AML-193 (cell line): ENCODE measurements at regions not wholly inside any gene's neighbourhood (a gene's known extent, or its start where the extent isn't known, plus 50 kb on each side); places are given as distances from the start of the nearest gene placed in this dataset.

ENCODE experiments used
- DNase-seq, 2 experiments: peaks; one replicate each; lab custom pipeline; 2025; lab: John Stamatoyannopoulos, UW

DNA sequence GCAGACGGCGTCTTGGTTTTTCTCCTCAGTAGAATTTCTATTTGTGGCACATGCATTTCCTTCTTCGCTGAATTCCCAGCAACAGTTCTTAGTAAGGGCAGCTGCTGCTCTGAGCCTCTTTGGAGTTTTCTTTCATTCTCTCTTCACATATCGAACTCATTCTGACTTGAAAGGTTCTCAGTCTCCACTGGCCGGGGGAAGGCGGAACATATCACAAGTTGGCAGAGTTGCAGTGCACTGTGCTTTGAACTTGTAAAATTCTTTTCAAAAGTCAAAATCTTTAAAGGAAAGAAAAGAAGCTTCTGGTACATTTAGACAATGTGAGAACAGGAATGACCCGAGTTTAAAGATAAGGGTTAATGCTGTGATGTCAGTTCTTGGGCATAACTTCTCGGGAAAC, 286.1 kb upstream of the MAP3K7 start:
- no peak for DNase-seq

GRCh38 chr6:90870561-90870960, 283.7 kb upstream of the MAP3K7 start:
- no peak for DNase-seq

GRCh38 chr6:90868656-90869055, 281.8 kb upstream of the MAP3K7 start:
- no peak for DNase-seq

DNA sequence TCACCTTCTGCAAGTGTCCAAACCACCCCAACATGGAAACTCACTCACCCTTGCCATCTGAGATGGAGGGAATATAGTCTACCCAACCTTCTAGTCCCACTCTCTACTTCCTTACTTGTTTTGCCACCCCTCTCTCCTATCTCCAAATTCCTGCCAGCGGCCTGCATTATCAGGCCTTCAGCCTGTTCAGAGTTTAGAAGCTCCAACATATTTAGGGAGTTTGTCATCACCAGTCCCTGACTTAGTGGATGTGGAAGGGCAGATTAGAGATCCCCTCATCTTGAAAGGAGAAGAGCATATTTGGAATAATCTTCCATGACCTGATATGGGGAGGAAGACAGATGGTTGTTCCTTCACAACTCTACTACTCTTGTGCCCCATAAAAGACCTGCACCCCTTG, 281.4 kb upstream of the MAP3K7 start:
- DNase-seq, result no peak

- DNase-seq, result no peak
Measured at GRCh38 chr6:90865513-90865912, 278.6 kb upstream of the MAP3K7 start.

GRCh38 chr6:90863043-90863442, 276.2 kb upstream of the MAP3K7 start:
- no peak for DNase-seq

DNA sequence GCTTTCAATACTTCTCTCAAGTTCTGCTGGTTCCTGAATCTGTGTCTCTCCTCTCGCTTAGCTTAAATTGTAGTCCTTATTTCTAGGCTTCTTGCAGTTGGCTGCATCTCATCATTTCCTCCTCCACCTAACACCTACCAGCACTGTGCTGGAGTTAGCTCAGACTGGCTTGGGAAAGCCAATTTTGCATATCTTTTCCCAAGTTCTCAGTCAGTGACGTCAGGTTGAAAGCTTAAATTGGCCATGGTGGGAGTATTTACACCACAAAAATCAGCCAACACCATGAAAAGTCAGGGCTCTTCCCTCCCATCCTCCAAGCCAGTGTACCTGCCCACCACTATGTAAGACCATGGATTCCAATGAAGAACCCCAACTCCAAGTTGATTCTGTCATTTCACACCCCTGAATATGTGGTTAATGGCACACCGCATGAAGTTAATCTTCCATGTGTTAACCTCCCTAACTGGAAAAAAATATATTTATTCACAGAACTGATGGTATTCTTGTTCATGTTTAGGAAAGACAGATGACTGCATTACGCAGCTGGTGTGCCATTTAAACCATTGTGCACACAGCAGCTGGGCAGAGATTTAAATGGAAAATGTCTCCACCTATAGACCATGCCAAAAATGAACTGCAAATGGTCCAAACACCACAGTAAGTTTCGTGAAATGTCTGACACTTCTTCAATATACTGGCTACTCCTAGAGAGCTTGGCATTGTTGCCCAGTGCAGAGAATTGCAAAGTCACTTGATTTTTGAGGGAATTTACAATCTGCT, 274.1 kb upstream of the MAP3K7 start:
- peak; percentile 27 to 41 for DNase-seq

GRCh38 chr6:90859612-90860011, 272.7 kb upstream of the MAP3K7 start:
- no peak for DNase-seq

DNA sequence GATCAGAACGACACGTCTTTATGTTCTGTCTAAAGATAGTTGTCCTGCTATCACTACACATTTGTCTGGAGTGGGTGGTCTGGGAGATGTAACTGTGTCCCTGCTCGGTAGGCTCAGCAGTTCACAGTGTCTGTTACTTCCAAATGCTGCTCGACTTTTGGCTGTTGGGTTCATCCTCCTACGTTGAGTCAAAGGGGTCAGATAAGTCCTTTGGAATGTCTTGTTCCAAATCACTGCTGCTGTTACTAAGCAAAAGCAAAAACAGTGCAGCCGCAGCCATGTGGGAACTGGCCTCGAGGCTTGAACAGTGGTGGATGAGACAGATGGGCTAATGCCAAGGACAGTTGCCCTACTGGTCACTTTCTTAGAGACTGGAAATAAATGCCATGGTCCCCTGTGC, 272.2 kb upstream of the MAP3K7 start:
- DNase-seq, result no peak

DNA sequence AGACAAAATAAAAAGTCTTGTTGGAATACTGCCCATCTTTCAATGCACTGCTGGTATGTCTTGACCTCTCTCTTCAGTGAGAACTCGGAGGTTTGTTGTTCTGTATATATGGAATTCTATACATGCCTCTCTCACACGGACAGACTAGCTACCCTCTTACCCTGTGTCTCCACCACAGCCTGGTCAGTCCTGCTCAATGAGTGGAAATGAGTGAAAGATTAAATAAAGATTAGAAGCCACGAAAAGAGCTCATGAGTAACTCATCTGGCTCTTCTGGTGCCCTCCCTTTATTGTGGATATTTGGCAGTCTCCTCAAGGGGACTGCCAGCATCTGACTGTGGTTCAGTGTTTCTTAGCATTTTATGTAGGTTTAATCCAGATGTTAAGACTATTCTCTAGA, 262.8 kb upstream of the MAP3K7 start:
- DNase-seq, result no peak

- no peak for DNase-seq
Measured at GRCh38 chr6:90846824-90847223, 260.0 kb upstream of the MAP3K7 start.

GRCh38 chr6:90835596-90836212, 248.8 kb upstream of the MAP3K7 start:
- DNase-seq, result no peak

GRCh38 chr6:90829311-90829710, 242.4 kb upstream of the MAP3K7 start:
- no peak for DNase-seq

GRCh38 chr6:90820436-90820835, 233.6 kb upstream of the MAP3K7 start:
- no peak for DNase-seq

DNA sequence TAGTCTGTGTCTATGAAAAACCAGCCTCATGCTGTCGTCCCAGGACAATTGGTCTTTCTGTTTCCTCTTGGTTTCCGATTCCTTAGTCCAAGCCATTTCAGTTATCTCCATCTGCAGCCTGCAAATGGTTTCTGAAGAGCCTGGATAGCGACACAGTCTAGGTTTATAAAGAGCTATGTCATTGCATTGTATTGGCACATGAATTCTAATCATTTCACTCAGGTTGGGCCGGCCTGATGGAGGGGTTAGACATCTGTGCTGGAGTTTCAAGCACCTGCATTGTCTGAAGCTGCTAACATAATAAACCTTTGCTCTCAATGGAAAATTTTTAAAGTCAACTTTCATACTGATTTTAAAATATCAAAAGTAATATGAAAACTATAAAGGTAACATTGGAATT, 232.6 kb upstream of the MAP3K7 start:
- DNase-seq, result no peak

DNA sequence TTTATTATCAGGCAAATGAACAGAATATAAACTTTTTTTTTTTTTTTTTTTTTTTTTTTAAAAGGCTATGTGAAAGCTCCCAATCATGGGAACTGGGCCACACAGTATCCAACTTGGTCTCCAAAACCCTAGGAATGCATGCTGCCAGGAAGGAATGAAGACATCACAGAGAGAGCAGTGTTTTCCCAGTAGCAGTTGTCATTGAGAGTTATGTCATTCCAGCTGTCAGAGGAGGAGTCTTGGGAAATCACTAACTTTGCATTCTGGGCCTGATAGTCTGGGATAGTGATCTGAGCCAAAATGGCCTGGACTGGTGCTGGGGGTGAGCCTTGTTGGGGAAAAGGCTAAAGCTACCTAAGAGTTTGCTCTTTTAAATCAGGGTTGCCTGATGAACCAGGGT, 231.3 kb upstream of the MAP3K7 start:
- no peak for DNase-seq

DNA sequence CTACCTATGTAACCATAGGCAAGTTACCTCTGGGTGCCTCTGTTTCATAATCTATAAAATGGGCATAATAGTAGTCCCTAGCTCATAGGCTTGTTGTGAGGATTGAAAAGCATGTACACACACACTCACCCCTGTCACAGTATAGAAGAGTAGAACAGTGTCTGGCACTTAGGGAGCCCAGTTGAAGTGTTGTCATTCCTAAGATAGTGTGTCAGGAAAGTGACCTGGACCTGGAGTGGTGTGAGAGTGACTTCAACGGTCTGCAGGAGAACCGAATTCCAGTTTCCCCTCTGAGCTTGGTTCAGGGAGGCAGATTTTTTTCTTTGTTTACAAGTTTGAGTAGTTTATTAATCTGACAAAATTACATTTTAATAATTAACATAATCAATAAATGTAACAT, 229.9 kb upstream of the MAP3K7 start:
- no peak for DNase-seq

- DNase-seq, result no peak
Measured at GRCh38 chr6:90811596-90812226, 224.8 kb upstream of the MAP3K7 start.

GRCh38 chr6:90809035-90809434, 222.2 kb upstream of the MAP3K7 start:
- no peak for DNase-seq

DNA sequence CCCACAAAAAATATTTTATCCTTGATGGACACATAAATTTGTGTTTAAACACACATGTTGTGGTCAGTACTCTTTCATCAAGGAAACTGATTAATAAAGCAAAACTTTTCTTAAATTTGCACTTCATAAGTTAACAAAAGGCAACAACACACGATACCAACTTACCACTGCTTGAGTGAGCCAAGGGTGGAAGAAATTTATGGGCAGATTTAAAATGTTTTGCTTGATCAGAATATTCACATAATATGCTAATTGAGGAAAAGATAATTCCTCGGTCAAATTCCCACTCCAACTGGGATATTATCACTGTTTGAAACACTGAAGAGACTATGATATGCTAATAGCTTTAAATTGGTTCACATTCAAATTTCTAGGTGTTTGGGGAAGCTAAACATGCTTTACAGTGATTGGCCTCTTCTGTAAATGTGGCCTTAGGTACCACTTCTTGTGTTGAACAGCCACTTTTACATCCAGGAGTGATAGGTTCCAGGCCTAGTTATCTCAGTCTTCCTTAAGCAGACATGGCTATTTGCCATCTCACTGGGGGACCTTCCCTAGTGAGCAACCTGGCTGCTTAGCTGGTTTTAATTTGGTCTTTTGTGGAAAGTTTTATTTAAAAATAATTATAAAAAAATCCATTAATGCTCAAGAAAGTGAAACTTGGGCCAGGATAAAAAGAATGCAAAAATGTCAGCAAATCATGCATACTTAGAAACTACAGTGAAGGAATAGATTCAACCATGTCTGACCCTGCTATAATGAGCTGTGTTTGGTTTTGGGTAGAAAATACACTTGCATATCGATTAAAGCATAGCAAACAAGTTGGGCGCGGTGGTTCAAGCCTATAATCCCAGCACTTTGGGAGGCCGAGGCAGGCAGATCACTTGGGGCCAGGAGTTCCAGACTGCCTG, 221.2 kb upstream of the MAP3K7 start:
- DNase-seq, result no peak

GRCh38 chr6:90805619-90806155, 218.8 kb upstream of the MAP3K7 start:
- DNase-seq, result no peak

GRCh38 chr6:90803956-90804355, 217.1 kb upstream of the MAP3K7 start:
- DNase-seq, result no peak
